Spinal cord (tissue), 9 donors: ENCODE measurements at regions not wholly inside any gene's neighbourhood (a gene's known extent, or its start where the extent isn't known, plus 50 kb on each side); places are given as distances from the start of the nearest gene placed in this dataset.

Experiments used
- DNase-seq, 6 donors: peaks; one replicate each; pipeline versions ENCODE4 v3.0.0 to v3.0.0-alpha.2; 2013 to 2015; ENCODE audit warnings: low spot score in 6 of 6, low read depth in 4 of 6
- H3K27ac ChIP-seq: one replicate; pipeline ENCODE4 v1.5.1; 2013; ENCODE audit warnings: low read depth, low read length, control low read depth
- H3K27me3 ChIP-seq: one replicate; pipeline ENCODE4 v1.6.1; 2013; ENCODE audit warnings: low read length; ENCODE audit not compliant: control insufficient read depth, insufficient read depth
- H3K36me3 ChIP-seq: one replicate; pipeline ENCODE4 v1.6.1; 2013; ENCODE audit warnings: low read length; ENCODE audit not compliant: control insufficient read depth, insufficient read depth
- H3K4me1 ChIP-seq: one replicate; pipeline ENCODE4 v1.6.1; 2013; ENCODE audit warnings: low read length; ENCODE audit not compliant: control insufficient read depth, insufficient read depth
- H3K4me3 ChIP-seq: one replicate; pipeline ENCODE4 v1.5.1; 2013; ENCODE audit warnings: low read depth, low read length, control low read depth
- H3K9me3 ChIP-seq: one replicate; pipeline ENCODE4 v1.6.1; 2013; ENCODE audit warnings: low read length; ENCODE audit not compliant: control insufficient read depth, insufficient read depth
- WGBS: methylation state at CpG from one replicate; pipeline ENCODE4 v1.1.5; 2013; ENCODE audit warnings: missing lambda C conversion rate; ENCODE audit not compliant: insufficient coverage; 5-methylcytosine and 5-hydroxymethylcytosine counted together
- donor health status: healthy.

GRCh38 chr1:217089361-217090014 lies 366.3 kb upstream of the ESRRG start:
- H3K27me3 ChIP-seq, result no peaks in the 10 kb centered on the region
- H3K4me3 ChIP-seq, result peak overlapping the region; percentile 69
- no peaks in the 10 kb centered on the region for H3K36me3 ChIP-seq
- no peaks in the 10 kb centered on the region for H3K4me1 ChIP-seq
- no peaks in the 10 kb centered on the region for H3K9me3 ChIP-seq
- H3K27ac ChIP-seq, result peak overlapping the region; percentile 0
- peak in 5 of 6 donors; percentile 62 to 95 (median 69) for DNase-seq
- under 1% methylated on average over 30 of the region's 39 CpGs for WGBS

- 0% methylated on average over 3 of the region's 13 CpGs for WGBS
- Histone ChIP-seq H3K36me3 (no peaks in the 10 kb centered on the region), H3K9me3 (no peaks in the 10 kb centered on the region), H3K27me3 (no peaks in the 10 kb centered on the region), H3K27ac (peak overlapping the region; percentile 17), H3K4me1 (no peaks in the 10 kb centered on the region), H3K4me3 (peak overlapping the region; percentile 69)
- peak in 2 of 6 donors; percentile 51 to 80 for DNase-seq
Measured at GRCh38 chr1:217088521-217089284, 365.5 kb upstream of the ESRRG start.

GRCh38 chr1:217088011-217088410 lies 364.8 kb upstream of the ESRRG start:
- DNase-seq, result peak in 2 of 6 donors; percentile 48 to 54
- Histone ChIP-seq H3K36me3 (no peaks in the 10 kb centered on the region), H3K27me3 (no peaks in the 10 kb centered on the region), H3K4me3 (peak overlapping the region; percentile 69), H3K4me1 (no peaks in the 10 kb centered on the region), H3K9me3 (no peaks in the 10 kb centered on the region), H3K27ac (peak overlapping the region; percentile 17)
- WGBS, result no CpG with 5 or more reads among the region's 3 CpGs

- WGBS, result 80% methylated on average over 1 of the region's 3 CpGs
- no peaks in the 10 kb centered on the region for H3K9me3 ChIP-seq
- no peaks in the 10 kb centered on the region for H3K27me3 ChIP-seq
- no peak overlapping the region for H3K4me3 ChIP-seq
- no peaks in the 10 kb centered on the region for H3K36me3 ChIP-seq
- no peaks in the 10 kb centered on the region for H3K4me1 ChIP-seq
- peak in 1 of 6 donors; percentile 24 for DNase-seq
- no peak overlapping the region for H3K27ac ChIP-seq
Measured at GRCh38 chr1:217079584-217079983, 356.4 kb upstream of the ESRRG start.

GRCh38 chr1:217078959-217079358 lies 355.7 kb upstream of the ESRRG start:
- WGBS, result no CpG with 5 or more reads among the region's 1 CpG
- DNase-seq, result no peak
- Histone ChIP-seq H3K27me3 (no peaks in the 10 kb centered on the region), H3K27ac (no peak overlapping the region), H3K36me3 (no peaks in the 10 kb centered on the region), H3K9me3 (no peaks in the 10 kb centered on the region), H3K4me3 (no peak overlapping the region), H3K4me1 (no peaks in the 10 kb centered on the region)

- no peaks in the 10 kb centered on the region for H3K4me1 ChIP-seq
- no peaks in the 10 kb centered on the region for H3K9me3 ChIP-seq
- H3K27ac ChIP-seq, result peak overlapping the region; percentile 27
- no peaks in the 10 kb centered on the region for H3K27me3 ChIP-seq
- peak overlapping the region; percentile 10 for H3K4me3 ChIP-seq
- WGBS, result 0% methylated on average over 1 of the region's 5 CpGs
- peak in 2 of 6 donors; percentile 55 to 62 for DNase-seq
- no peaks in the 10 kb centered on the region for H3K36me3 ChIP-seq
Measured at GRCh38 chr1:217078078-217078690, 355.0 kb upstream of the ESRRG start.

GRCh38 chr1:217077426-217077825 lies 354.2 kb upstream of the ESRRG start:
- H3K27me3 ChIP-seq, result no peaks in the 10 kb centered on the region
- no CpG with 5 or more reads among the region's 3 CpGs for WGBS
- peak overlapping the region; percentile 3 for H3K27ac ChIP-seq
- peak overlapping the region; percentile 21 for H3K4me3 ChIP-seq
- peak in 1 of 6 donors; percentile 54 for DNase-seq
- no peaks in the 10 kb centered on the region for H3K4me1 ChIP-seq
- H3K9me3 ChIP-seq, result no peaks in the 10 kb centered on the region
- no peaks in the 10 kb centered on the region for H3K36me3 ChIP-seq

GRCh38 chr1:217076902-217077301 lies 353.7 kb upstream of the ESRRG start:
- no peak overlapping the region for H3K27ac ChIP-seq
- H3K9me3 ChIP-seq, result no peaks in the 10 kb centered on the region
- H3K27me3 ChIP-seq, result no peaks in the 10 kb centered on the region
- DNase-seq, result peak in 3 of 6 donors; percentile 37 to 82 (median 53)
- WGBS, result 20% methylated on average over 1 of the region's 2 CpGs
- H3K4me1 ChIP-seq, result no peaks in the 10 kb centered on the region
- no peaks in the 10 kb centered on the region for H3K36me3 ChIP-seq
- peak overlapping the region; percentile 21 for H3K4me3 ChIP-seq

- no peak for DNase-seq
- H3K4me1 ChIP-seq, result no peaks in the 10 kb centered on the region
- no peaks in the 10 kb centered on the region for H3K36me3 ChIP-seq
- H3K4me3 ChIP-seq, result no peak overlapping the region
- no peaks in the 10 kb centered on the region for H3K27me3 ChIP-seq
- WGBS, result no CpG with 5 or more reads among the region's 1 CpG
- H3K9me3 ChIP-seq, result no peaks in the 10 kb centered on the region
- no peak overlapping the region for H3K27ac ChIP-seq
Measured at GRCh38 chr1:217072926-217073325, 349.7 kb upstream of the ESRRG start.
